HCT116 (cell line): ENCODE measurements at regions not wholly inside any gene's neighbourhood (a gene's known extent, or its start where the extent isn't known, plus 50 kb on each side); places are given as distances from the start of the nearest gene placed in this dataset.

Experiments
- ATAC-seq: fragments of 200-7000 bp; cut with Tn5 transposase; 2 replicates; pipeline ENCODE4 v1.9.1; 2020; ENCODE audit warnings: mild to moderate bottlenecking, moderate library complexity
- BruUV-seq: library from RNA; stranded (reverse); fragments of 400-500 nt; replicated peaks from 2 replicates; lab custom pipeline; 2021; lab: Mats Ljungman, UMichigan
- CTCF ChIA-PET: fragments of 300-600 bp; sonication (Branson Sonifier 250); formaldehyde crosslinking; loops from one replicate; lab custom pipeline; 2021; ENCODE audit warnings: antibody characterized with exemption; lab: Charles Lee
- POLR2A ChIA-PET: fragments of 300-600, 350-600 bp; sonication (Branson Sonifier 250); formaldehyde crosslinking; loops from one replicate; lab custom pipeline; 2021; ENCODE audit warnings: antibody characterized with exemption; lab: Charles Lee
- RAD21 ChIA-PET, 2 experiments: fragments of 300-600 bp; sonication (Branson Sonifier 250); formaldehyde crosslinking; loops; one replicate each; lab custom pipeline; 2023; ENCODE audit warnings: low total read pairs in 2 of 2; ENCODE audit not compliant: uncharacterized antibody in 2 of 2, unreplicated experiment in 2 of 2, low non-redundant PET in 1 of 2; lab: Charles Lee
- DNase-seq: peaks from one replicate; pipeline ENCODE4 v3.0.0-alpha.2; 2010; ENCODE audit warnings: low read depth, low spot score
- H2AFZ ChIP-seq: fragments of 200-600 bp; shearing (Covaris generic), sonication (generic); 2 replicates; pipeline ENCODE4 v1.6.1; 2017; ENCODE audit warnings: low read depth, mixed run types, mixed read lengths, antibody characterized with exemption, low read length; ENCODE audit not compliant: poor library complexity, severe bottlenecking
- H3K27ac ChIP-seq: 2 replicates; pipeline ENCODE4 v1.5.1; 2012; ENCODE audit warnings: low read depth, low read length
- H3K27me3 ChIP-seq: fragments of 200-600 bp; sonication (generic); 2 replicates; pipeline ENCODE4 v1.6.1; 2016; ENCODE audit warnings: mixed run types, low read length, mixed read lengths; ENCODE audit not compliant: insufficient read depth
- H3K36me3 ChIP-seq, 2 experiments: fragments of 200-500 bp in 1 of 2; fragments of 200-600 bp in 1 of 2; sonication (Bioruptor generic) in 1 of 2; sonication (generic) in 1 of 2; 2 replicates each; pipeline versions ENCODE4 v1.5.1 to v1.6.1; 2014 to 2016; ENCODE audit warnings: low read length in 2 of 2, inconsistent platforms in 1 of 2, mixed read lengths in 1 of 2, mixed run types in 1 of 2; ENCODE audit not compliant: insufficient read depth in 2 of 2, control insufficient read depth in 1 of 2
- H3K4me1 ChIP-seq, 2 experiments: fragments of 200-600 bp in 1 of 2; sonication (generic) in 1 of 2; 2 replicates each; pipeline versions ENCODE4 v1.5.1 to v1.6.1; 2012 to 2017; ENCODE audit warnings: low read length in 2 of 2, inconsistent platforms in 1 of 2, mild to moderate bottlenecking in 1 of 2, mixed read lengths in 1 of 2, mixed run types in 1 of 2, moderate library complexity in 1 of 2; ENCODE audit not compliant: insufficient read depth in 2 of 2, control insufficient read depth in 1 of 2
- H3K4me2 ChIP-seq: fragments of 200-600 bp; sonication (generic); 2 replicates; pipeline ENCODE4 v1.6.1; 2017; ENCODE audit warnings: mixed run types, low read length, mixed read lengths
- H3K4me3 ChIP-seq, 2 experiments: fragments of 200-600 bp in 1 of 2; sonication (generic) in 1 of 2; replicated peaks in 1 of 2; 2 replicates each; pipeline ENCODE4 v1.5.1; 2011 to 2016; ENCODE audit warnings: low read length in 2 of 2, control low read depth in 1 of 2, low read depth in 1 of 2, mild to moderate bottlenecking in 1 of 2, mixed read lengths in 1 of 2, mixed run types in 1 of 2
- H3K79me2 ChIP-seq: fragments of 200-600 bp; sonication (generic); 2 replicates; pipeline ENCODE4 v1.6.1; 2017; ENCODE audit warnings: mild to moderate bottlenecking, mixed run types, low read length, moderate library complexity, mixed read lengths; ENCODE audit not compliant: insufficient read depth
- H3K9ac ChIP-seq: fragments of 200-600 bp; sonication (generic); 2 replicates; pipeline ENCODE4 v1.6.1; 2016; ENCODE audit warnings: low read length, mixed read lengths
- H3K9me2 ChIP-seq: fragments of 200-600 bp; sonication (generic), shearing (Covaris generic); 2 replicates; pipeline ENCODE4 v1.6.1; 2017; ENCODE audit warnings: mixed run types, mild to moderate bottlenecking, moderate library complexity; ENCODE audit not compliant: insufficient read depth
- H3K9me3 ChIP-seq, 2 experiments: fragments of 200-500 bp in 1 of 2; fragments of 200-600 bp in 1 of 2; sonication (Bioruptor generic) in 1 of 2; sonication (generic) in 1 of 2; 2 replicates each; pipeline ENCODE4 v1.6.1; 2014 to 2017; ENCODE audit warnings: low read length in 2 of 2, mixed read lengths in 2 of 2, inconsistent platforms in 1 of 2, low read depth in 1 of 2, mild to moderate bottlenecking in 1 of 2, mixed run types in 1 of 2, moderate library complexity in 1 of 2; ENCODE audit not compliant: control insufficient read depth in 1 of 2, insufficient read depth in 1 of 2
- H4K20me1 ChIP-seq: fragments of 200-600 bp; sonication (generic), shearing (Covaris generic); 2 replicates; pipeline ENCODE4 v1.6.1; 2017; ENCODE audit warnings: mixed run types, mild to moderate bottlenecking, moderate library complexity; ENCODE audit not compliant: insufficient read depth
- ATF3 ChIP-seq: IDR thresholded peaks from 2 replicates; pipeline ENCODE4 v1.6.1; 2012
- CBX3 ChIP-seq: IDR thresholded peaks from 2 replicates; pipeline ENCODE4 v1.6.1; 2012; ENCODE audit warnings: low read depth
- CEBPB ChIP-seq: IDR thresholded peaks from 2 replicates; pipeline ENCODE4 v1.6.1; 2012; ENCODE audit warnings: low read depth
- CTCF ChIP-seq, 3 experiments: fragments of 200-600 bp in 1 of 3; sonication (generic) in 1 of 3; IDR thresholded peaks in 2 of 3; conservative IDR thresholded peaks in 1 of 3; 2 replicates each; pipeline ENCODE4 v1.5.1; 2012 to 2017; ENCODE audit warnings: low read depth in 2 of 3, low read length in 2 of 3, antibody characterized with exemption in 1 of 3, borderline replicate concordance in 1 of 3, control low read depth in 1 of 3, mild to moderate bottlenecking in 1 of 3, mixed read lengths in 1 of 3, mixed run types in 1 of 3, moderate library complexity in 1 of 3; ENCODE audit not compliant: insufficient read depth in 1 of 3
- ELF1 ChIP-seq: IDR thresholded peaks from 2 replicates; pipeline ENCODE4 v1.6.1; 2012; ENCODE audit warnings: low read depth, borderline replicate concordance
- FOSL1 ChIP-seq: IDR thresholded peaks from 2 replicates; pipeline ENCODE4 v1.6.1; 2012; ENCODE audit warnings: low read depth
- SP1 ChIP-seq: IDR thresholded peaks from 2 replicates; pipeline ENCODE4 v1.6.1; 2012; ENCODE audit warnings: low read depth
- TCF7L2 ChIP-seq: IDR thresholded peaks from 2 replicates; pipeline ENCODE4 v1.7.0; 2011; ENCODE audit warnings: borderline replicate concordance, inconsistent platforms; ENCODE audit not compliant: insufficient read depth, insufficient read length; ENCODE audit errors: extremely low read depth
- YY1 ChIP-seq: IDR thresholded peaks from 2 replicates; pipeline ENCODE4 v1.6.1; 2011; ENCODE audit warnings: low read length, low read depth, moderate library complexity, mild to moderate bottlenecking; ENCODE audit not compliant: insufficient replicate concordance; ENCODE audit errors: extremely low read depth
- ZFX ChIP-seq: fragments of 450-650 bp; IDR thresholded peaks from 2 replicates; pipeline ENCODE4 v1.6.1; 2017
- intact Hi-C: fragments of 100-400 bp; cut with micrococcal nuclease; formaldehyde crosslinking; loops from 2 replicates; pipeline ENCODE4 v1.10.0; 2022
- TF ChIP-seq, protein P1 (sequence below): IDR thresholded peaks from 2 replicates; pipeline ENCODE4 v1.6.1; 2012; ENCODE audit warnings: low read depth
- TF ChIP-seq, protein P2 (sequence below): IDR thresholded peaks from 2 replicates; pipeline ENCODE4 v1.6.1; 2012

GRCh38 chr14:73768107-73768506, 53.9 kb upstream of the PNMA1 start:
- Histone ChIP-seq H3K36me3 (no peaks in the 10 kb centered on the region), H3K9ac (no peak overlapping the region), H3K79me2 (peaks cover 12% of the 10 kb centered on the region; the same call in 1 of the 2 replicates), H3K9me3 (no peaks in the 10 kb centered on the region), H3K4me2 (no peak overlapping the region), H3K4me1 (peaks cover 21 to 25% of the 10 kb centered on the region in 2 experiments), H4K20me1 (no peaks in the 10 kb centered on the region), H3K27me3 (no peaks in the 10 kb centered on the region), H3K9me2 (no peaks in the 10 kb centered on the region), H3K27ac (no peak overlapping the region), H2AFZ (no peak overlapping the region), H3K4me3 (no peak overlapping the region)
- TF ChIP-seq TCF7L2 (no peak), CTCF (IDR thresholded peaks at IDR 0.05 in 2 of 3, conservative IDR thresholded peaks at IDR 0.05 in 1 of 3; ENCODE audit: borderline replicate concordance in 1 of 3, insufficient read depth in 1 of 3, low read depth in 2 of 3, low read length in 2 of 3) (no peak)
- ChIA-PET CTCF (interaction anchor here (2.2 kb wide), 1 partner anchor 10 kb away, joined by 4 read pairs; no protein-coding TSS in a partner anchor), RAD21 (no interaction called here), POLR2A (interaction anchor here (1.0 kb wide), 1 partner anchor 23 kb away, joined by 3 read pairs; no protein-coding TSS in a partner anchor)
- ATAC-seq (no peak), DNase-seq (no peak)
- BruUV-seq = no TSS peak
- intact Hi-C loops = no loop called here

- no peak overlapping the region for H3K27ac ChIP-seq
- no peak for TF ChIP-seq FOSL1
- TF ChIP-seq, protein P1, sequence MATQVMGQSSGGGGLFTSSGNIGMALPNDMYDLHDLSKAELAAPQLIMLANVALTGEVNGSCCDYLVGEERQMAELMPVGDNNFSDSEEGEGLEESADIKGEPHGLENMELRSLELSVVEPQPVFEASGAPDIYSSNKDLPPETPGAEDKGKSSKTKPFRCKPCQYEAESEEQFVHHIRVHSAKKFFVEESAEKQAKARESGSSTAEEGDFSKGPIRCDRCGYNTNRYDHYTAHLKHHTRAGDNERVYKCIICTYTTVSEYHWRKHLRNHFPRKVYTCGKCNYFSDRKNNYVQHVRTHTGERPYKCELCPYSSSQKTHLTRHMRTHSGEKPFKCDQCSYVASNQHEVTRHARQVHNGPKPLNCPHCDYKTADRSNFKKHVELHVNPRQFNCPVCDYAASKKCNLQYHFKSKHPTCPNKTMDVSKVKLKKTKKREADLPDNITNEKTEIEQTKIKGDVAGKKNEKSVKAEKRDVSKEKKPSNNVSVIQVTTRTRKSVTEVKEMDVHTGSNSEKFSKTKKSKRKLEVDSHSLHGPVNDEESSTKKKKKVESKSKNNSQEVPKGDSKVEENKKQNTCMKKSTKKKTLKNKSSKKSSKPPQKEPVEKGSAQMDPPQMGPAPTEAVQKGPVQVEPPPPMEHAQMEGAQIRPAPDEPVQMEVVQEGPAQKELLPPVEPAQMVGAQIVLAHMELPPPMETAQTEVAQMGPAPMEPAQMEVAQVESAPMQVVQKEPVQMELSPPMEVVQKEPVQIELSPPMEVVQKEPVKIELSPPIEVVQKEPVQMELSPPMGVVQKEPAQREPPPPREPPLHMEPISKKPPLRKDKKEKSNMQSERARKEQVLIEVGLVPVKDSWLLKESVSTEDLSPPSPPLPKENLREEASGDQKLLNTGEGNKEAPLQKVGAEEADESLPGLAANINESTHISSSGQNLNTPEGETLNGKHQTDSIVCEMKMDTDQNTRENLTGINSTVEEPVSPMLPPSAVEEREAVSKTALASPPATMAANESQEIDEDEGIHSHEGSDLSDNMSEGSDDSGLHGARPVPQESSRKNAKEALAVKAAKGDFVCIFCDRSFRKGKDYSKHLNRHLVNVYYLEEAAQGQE = no peak
- no peak for TF ChIP-seq ZFX
- TF ChIP-seq, protein P2, sequence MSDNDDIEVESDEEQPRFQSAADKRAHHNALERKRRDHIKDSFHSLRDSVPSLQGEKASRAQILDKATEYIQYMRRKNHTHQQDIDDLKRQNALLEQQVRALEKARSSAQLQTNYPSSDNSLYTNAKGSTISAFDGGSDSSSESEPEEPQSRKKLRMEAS = no peak
- TF ChIP-seq ELF1 = no peak
- no peak for TF ChIP-seq CBX3
- no peak for TF ChIP-seq ATF3
- TF ChIP-seq CEBPB = no peak
- no peak for TF ChIP-seq YY1
- TF ChIP-seq SP1 = no peak
Observed at GRCh38 chr14:73764406-73765280, 50.5 kb upstream of the PNMA1 start.

More at GRCh38 chr14:73764406-73765280, 50.5 kb upstream of the PNMA1 start:
- no peaks in the 10 kb centered on the region for H3K27me3 ChIP-seq
- H3K4me2 ChIP-seq = no peak overlapping the region
- ATAC-seq (no peak), DNase-seq (no peak)
- H3K9me2 ChIP-seq = no peaks in the 10 kb centered on the region
- BruUV-seq = no TSS peak
- no peaks in the 10 kb centered on the region for H3K36me3 ChIP-seq
- no peaks in the 10 kb centered on the region for H4K20me1 ChIP-seq
- intact Hi-C loops = loop anchor here (5.0 kb wide), 1 partner anchor 88 kb away; the partner anchor contains the start of gene PTGR2
- H3K9me3 ChIP-seq = no peaks in the 10 kb centered on the region
- no peak overlapping the region for H2AFZ ChIP-seq
- POLR2A ChIA-PET = interaction anchor here (0.7 to 1.1 kb wide), 2 partner anchors 10 to 21 kb away, joined by 3 read pairs; no protein-coding TSS in a partner anchor
- H3K4me1 ChIP-seq = peaks cover 18 to 37% of the 10 kb centered on the region in 2 experiments
- H3K9ac ChIP-seq = no peak overlapping the region
- CTCF ChIA-PET = no interaction called here
- RAD21 ChIA-PET = no interaction called here
- H3K79me2 ChIP-seq = no peaks in the 10 kb centered on the region; the same call in 1 of the 2 replicates
- no peak overlapping the region for H3K4me3 ChIP-seq
